ENCODE measurements at regions not wholly inside any gene's neighbourhood (a gene's known extent, or its start where the extent isn't known, plus 50 kb on each side); places are given as distances from the start of the nearest gene placed in this dataset.

DNA sequence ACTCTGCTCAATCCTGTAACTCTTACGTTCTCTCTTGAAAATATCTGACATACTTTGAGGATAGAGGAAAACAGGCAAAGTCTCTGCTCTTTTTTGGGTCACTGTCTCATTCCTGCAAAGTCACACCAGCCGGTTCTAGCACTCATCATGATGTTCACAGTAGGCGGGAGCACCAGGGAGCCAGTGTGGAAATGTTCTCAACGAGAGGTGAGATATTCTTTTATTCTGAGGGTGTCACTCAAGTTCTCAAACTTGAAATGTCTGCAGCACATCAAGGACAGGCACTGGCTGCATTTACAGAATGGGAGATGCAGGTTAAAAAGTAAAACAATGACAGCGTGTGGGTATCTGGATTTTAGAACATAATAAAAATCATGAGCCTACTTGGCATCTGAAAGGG, 714.7 kb downstream of the QKI start:
- DNase-seq = no peak

DNA sequence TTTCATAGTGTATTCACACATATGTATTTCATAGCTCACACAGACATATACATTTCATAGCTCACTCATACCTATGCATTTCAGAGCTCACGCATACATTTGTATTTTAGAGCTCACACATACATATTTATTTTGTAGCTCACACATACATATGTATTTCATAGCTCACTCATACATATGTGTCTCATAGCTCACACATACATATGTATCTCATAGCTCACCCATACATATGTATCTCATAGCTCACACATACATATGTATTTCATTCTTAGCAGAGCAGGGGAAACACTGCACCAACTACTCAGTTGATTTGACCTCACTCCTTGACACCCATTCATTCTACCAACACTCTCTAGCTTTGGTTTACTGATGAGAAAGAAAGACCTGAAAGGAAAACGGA, 713.6 kb downstream of the QKI start:
- DNase-seq = no peak

GRCh38 chr6:164124986-164125385, 710.5 kb downstream of the QKI start:
- no peak for DNase-seq

DNA sequence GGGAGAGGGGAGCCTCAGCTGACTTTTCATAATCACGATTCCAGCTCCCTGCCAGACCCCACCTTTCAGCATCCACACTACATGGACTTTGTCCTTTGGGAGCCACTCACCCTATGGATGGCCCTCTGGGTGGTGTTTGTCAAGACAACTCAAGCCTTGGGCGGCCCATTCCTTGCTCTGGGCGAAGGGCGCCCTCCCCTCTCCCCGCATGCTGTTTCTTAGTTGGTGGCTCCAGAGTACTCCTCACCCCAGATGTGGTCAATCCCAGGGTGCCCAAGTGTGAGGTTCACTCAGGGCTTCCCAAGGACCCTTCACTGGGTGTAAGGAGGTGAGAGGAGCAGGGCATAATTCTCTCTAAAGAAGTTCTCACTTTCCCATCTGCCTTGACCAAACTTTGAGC, 710.0 kb downstream of the QKI start:
- no peak for DNase-seq

DNA sequence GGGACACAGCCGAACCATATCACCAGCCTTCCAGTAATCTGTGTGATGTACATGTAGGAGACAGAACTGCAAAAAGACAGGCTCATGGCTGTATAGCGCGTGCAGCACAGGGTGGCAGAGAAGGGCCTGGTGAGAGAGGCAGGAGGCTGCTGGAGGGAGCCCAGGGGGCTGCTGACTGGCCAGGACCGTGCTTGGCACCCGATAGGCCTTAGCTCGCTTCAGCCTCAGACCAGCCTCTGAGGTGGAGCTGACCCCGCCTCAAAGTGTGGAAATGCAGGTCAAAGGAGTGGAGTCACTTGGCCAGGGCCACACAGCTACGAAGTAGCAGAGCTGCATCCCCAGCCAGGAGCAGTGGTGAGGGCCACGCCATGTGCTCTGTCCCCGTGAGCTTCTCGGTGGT, 707.6 kb downstream of the QKI start:
- DNase-seq = no peak

DNA sequence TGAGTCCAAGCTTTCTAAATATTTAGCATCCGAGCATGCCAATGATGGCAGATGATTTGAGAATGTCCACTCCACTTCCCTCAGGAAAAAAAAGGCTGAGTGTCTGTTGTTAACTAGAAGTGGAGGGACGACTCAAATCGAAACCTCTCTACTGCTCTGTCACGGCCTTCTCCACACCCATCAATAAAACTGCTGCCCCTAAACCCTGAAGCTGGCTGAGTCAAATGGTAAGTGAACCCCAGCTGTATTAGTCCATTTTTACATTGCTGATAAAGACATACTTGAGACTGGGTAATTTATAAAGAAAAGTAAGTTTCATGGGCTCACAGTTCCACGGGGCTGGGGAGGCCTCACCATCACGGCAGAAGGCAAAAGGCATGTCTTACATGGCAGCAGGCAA, 707.0 kb downstream of the QKI start:
- no peak for DNase-seq

DNA sequence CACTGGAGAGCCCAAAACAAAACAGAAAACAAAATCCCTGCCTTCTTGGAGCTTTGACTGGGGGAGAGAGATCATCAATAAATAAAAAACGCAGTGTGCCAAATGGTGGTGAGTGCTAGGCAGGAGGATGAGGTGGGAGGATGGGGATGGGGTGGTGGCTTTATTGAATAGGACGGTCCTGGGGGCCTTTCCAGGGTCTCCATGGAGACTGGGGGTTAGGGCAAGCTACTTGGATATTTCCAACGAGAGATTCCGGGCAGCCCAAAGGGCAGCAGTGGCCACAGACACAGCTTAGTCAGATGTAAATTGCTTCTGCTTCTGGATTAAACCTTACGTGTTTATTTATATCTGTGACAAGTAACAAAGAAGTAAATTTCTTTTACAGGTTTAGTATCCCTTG, 700.1 kb downstream of the QKI start:
- DNase-seq = no peak

DNA sequence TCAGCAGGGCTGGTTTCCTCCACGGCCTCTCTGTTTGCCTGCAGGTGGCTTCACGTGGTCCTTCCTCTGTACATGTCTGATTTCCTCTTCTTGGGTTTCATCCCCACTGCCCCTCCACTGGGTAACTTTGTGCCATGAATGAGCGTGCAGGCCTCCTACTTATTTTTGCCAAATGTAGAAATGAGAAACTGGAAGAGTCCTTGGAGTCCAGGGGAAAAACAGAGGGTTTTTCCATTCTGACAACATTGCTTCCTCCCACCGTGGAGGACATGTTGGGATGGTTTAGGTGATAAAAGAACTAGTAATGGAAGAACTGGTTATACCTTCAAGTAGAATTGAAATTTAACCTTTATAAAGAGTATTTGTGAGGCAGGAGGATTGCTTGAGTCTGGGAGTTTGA, 699.5 kb downstream of the QKI start:
- no peak for DNase-seq

DNA sequence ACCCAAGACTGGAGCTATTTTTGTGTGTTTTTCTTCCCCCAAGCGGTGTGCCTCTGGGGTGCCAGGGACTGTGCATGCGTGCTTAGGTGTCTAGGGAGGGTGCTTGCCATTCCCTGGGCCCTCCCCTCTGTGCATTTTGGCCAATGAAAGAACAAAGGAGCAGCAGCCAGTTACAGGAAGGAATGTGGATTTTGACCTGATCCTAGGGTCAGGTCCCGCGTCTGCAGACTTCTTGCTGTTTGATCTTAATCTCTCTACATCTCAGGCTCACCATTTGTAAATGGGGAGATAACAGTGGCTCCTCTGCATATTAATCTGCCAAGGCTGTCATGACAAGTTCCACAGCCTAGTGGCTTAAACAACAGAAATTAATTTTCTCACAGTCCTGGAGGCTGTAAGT, 699.1 kb downstream of the QKI start:
- no peak for DNase-seq

DNA sequence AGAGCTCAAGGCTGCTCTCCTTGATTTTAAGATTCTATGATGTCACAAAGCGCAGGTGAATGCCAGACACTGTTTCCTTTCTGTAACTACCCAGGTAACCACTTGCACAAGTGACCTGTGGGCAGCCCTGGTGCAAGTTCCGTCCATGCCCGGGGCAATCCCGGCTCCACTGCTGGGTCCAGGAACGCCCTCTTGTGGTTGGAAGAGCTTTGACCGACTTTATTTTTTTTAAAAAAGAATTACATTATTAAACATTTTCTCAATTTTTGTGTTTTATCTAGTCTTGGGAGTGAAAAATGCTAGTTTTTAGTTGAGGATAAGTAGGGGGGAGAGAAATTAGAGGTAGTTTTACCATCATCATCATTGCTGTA, 695.2 kb downstream of the QKI start:
- DNase-seq = no peak

DNA sequence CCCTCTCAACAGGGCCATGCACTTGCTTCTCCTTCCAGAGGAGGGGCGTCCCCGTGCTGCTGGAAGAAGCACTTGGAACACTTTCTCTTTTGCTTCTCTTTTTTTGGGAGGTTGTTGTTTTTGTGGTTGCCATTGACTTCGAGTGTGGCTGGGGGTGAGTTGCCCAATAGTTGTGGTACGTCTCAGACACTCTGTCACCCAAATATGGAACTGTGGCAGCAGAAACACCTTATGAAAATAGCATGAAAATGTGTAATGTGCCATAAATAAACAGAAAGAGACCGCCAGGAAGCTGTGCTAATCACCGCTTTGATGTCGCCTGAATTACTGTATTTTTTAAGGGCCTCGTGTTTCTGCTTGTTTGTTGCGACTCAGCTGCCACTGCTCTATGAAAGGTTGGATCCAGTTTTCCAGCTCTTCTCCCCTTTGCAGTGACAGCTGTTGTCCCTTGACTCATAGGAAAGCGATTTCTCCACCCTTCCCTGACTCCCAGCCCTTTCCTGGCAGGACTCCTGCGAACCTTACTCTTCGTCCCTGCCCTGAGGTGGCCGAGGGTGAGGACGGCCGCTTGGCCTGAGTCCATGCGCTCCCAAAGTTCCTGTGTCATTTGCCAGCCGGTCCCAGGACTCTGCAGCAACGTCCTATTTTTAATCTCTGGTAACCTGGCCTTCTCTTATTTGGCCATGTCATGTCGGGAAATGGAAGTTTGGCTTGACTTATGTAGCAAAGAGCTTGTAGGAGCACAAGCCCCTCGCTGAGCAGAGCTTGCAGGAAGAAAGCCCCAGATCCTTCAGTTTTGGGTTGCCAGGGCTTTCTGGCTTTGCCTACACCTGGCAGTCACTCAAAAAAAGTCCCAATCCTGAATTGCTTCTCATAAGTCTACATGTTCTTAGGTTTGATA, 694.6 kb downstream of the QKI start:
- no peak for DNase-seq

DNA sequence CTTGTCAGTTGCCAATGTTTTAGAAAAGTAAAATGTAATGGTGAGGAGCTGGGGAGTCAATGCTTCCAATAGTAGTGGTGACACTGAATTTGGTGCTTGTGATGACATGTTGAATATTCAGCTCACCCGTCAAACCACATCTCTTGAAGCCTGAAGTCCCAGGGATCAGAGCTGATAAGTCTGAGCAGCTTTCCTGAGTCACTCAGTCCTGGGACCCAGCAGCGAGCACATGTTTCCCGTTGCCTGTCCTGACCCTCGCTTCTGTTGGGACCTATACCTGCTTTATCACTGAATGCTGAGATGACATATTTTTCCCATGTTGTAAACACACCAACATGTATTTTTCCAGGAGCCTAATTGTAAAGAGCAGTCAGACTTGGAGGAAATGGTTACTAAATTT, 693.6 kb downstream of the QKI start:
- DNase-seq = no peak

DNA sequence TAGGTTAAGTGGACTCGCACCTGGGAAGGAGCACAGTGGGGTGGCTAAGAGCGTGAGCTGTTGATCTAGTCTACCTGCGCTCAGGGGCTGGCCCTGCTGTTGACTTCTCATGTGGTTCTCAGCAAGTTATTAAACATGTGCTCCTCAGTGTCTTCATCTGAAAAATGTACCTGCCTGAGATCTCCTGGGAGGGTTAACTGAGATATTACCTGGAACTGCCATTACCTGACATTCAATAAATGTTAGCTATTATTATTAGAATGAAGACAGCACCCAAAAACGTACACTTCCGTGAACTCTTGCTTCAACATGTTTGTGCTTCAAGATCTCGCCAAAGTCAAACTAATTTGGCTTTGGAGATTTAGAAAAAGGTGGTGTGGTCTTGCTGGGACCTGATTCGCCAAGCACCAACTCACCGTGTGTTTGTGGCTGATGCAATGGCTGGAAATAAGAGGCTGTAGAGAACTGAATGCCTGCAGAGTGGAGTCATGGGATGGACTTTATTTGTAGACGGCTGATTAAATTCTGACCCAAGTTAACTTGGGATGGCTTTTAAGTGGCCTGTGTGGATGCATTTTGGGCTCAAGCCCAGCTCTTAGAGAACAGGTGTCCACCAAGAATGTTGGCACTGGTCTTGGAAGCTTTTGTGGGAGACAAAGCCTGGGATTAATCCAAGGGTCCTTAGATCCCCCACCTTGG, 692.9 kb downstream of the QKI start:
- no peak for DNase-seq

- DNase-seq = no peak
Observed at GRCh38 chr6:164106345-164106769, 691.8 kb downstream of the QKI start.

DNA sequence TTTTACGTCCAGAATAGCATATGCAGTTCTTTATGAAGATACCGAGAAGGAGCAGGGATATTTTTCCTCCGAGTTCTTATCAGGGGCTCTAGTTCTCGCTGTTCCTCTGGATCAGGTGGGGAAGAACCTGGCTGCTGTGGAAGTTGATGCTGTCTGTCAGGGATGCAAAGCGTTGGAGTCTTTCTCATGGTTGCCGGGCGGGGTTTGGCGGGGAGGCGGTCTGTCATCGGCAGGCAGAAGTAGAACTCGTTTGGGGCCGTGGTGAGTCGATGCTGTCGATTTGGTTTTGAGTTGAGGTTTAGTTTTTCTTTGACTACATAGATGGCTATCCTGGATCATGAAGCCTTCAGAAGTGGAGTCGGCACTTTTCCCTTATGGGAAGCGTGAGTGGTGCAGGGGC, 691.2 kb downstream of the QKI start:
- DNase-seq = no peak

GRCh38 chr6:164104432-164104831, 689.9 kb downstream of the QKI start:
- no peak for DNase-seq

DNA sequence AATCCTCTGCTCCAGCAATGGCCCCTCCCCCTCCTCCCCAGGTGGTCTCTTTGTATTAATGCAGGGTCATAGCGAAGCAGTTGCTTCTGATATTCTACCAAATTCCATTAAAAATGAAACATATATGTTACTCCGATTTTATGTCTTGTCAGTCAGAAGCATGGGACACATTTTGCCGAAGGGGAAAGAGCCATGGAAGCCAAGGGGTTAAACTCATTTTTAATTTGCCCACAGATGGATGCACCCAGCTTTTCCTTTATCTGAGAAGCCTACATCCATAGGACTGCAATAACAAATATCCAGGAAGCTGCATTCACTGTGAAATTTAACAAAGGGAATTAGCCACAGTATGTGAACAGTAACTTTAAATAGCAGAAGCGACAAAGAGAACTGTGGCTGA, 688.2 kb downstream of the QKI start:
- no peak for DNase-seq

DNA sequence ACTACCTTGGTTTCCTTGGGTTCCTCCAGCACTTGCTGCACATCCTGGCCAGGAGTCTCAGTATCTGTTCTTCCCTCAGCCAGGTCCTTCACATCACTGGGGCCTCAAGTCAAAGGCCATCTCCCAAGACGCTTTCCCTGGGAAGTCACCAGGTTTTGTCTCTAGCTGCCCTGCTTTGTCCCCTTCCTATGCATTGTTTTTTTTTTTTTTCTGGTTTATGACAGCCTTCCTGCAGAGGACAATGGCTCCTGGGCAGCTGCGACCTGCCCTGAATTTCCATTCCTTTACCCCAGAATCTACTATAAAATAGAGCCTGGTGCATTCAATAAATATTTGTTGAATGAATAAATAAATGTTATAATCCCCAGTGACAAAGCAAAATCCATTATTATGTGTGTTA, 687.3 kb downstream of the QKI start:
- DNase-seq = no peak

DNA sequence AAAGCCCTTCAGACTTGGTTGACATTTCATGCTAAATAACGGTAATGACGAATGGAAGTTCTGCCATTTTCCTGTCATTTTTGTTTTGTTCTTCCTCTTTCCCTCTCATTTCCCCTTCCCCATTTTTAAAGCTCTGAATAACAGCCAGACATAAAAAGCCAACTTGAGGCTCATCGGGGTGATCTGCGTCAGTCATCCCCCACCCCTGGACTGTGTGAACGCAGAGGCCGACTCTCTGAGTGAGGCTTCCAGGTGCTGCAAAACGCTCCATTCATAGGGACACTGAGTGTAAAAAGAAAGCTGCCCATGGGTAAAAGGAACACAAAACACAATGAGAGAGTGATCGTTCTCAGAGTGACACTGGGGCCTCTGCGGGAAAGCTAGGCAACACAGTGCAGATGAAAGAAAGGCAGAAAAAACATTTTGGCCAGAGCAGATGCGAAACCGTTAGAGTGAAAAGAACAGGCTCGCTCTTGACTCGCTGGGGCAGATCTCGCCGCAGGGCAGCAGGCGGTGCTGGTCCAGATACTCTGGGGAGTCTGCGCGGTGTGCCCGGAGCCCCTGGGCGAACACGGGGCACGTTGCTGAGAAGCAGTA, 684.8 kb downstream of the QKI start:
- no peak for DNase-seq

- no peak for DNase-seq
Observed at GRCh38 chr6:164098857-164099267, 684.3 kb downstream of the QKI start.

GRCh38 chr6:164097551-164098398, 683.3 kb downstream of the QKI start:
- no peak for DNase-seq

GRCh38 chr6:164097056-164097455, 682.5 kb downstream of the QKI start:
- no peak for DNase-seq

DNA sequence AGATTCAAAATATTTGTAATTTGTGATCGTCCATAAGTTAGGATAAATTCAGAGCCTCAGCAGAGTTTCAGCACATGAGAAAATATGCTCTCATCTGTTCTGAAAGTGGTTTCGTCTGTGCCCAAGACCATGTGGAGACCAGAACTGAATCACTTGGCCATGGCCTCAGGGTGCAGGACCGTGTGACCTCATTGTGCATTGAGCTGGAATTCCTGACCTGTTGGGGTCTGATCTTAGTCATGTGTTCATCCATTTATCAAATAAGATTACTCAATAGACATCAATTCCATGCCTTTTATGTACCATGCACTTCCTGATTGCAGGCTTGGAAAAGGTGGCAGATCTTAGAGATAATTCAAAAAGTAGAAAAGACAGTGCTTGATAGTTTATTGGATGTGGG, 680.5 kb downstream of the QKI start:
- DNase-seq = no peak
